D721Med (cell line): ENCODE measurements at regions not wholly inside any gene's neighbourhood (a gene's known extent, or its start where the extent isn't known, plus 50 kb on each side); places are given as distances from the start of the nearest gene placed in this dataset.

ENCODE experiments used
- DNase-seq: peaks from one replicate; pipeline ENCODE4 v3.0.0; 2011; ENCODE audit warnings: low spot score; ENCODE audit not compliant: insufficient read length
- FAIRE-seq: peaks from 2 replicates; lab custom pipeline; 2011; peaks lifted over from hg19 to GRCh38; lab: Jason Lieb, UNC
- TF ChIP-seq, protein P1 (sequence below): IDR thresholded peaks from 2 replicates; pipeline ENCODE4 v1.5.1; 2012; ENCODE audit warnings: mild to moderate bottlenecking, control low read depth; ENCODE audit not compliant: insufficient read depth; ENCODE audit errors: missing control alignments

GRCh38 chr20:40961176-40961575 is 67.4 kb upstream of the TOP1 start:
- DNase-seq (no peak), FAIRE-seq (no peak)
- TF ChIP-seq, protein P1, sequence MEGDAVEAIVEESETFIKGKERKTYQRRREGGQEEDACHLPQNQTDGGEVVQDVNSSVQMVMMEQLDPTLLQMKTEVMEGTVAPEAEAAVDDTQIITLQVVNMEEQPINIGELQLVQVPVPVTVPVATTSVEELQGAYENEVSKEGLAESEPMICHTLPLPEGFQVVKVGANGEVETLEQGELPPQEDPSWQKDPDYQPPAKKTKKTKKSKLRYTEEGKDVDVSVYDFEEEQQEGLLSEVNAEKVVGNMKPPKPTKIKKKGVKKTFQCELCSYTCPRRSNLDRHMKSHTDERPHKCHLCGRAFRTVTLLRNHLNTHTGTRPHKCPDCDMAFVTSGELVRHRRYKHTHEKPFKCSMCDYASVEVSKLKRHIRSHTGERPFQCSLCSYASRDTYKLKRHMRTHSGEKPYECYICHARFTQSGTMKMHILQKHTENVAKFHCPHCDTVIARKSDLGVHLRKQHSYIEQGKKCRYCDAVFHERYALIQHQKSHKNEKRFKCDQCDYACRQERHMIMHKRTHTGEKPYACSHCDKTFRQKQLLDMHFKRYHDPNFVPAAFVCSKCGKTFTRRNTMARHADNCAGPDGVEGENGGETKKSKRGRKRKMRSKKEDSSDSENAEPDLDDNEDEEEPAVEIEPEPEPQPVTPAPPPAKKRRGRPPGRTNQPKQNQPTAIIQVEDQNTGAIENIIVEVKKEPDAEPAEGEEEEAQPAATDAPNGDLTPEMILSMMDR, result no peak

GRCh38 chr20:40961686-40962640 is 66.7 kb upstream of the TOP1 start:
- DNase-seq (no peak), FAIRE-seq (no peak)
- TF ChIP-seq, protein P1, result no peak

- FAIRE-seq, result no peak
- TF ChIP-seq, protein P1, result peak; percentile 76
- peak; percentile 68 for DNase-seq
Observed at GRCh38 chr20:40962733-40963504, 65.7 kb upstream of the TOP1 start.

DNA sequence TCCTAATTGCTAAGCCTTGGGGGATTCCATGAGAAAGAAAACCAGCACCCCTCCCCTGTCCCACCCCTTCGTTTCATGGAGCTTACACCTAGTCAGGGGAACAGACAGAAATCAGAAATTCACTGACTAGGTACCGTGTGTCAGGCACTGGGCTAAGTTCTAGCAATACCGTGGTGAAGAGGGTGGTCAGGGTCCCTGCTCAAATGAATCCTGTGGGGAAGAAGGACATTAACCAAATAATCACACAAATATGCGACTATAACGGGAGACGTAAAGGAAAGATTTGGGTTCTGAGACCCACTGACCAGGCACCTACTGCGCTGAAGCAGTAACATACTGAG is 65.1 kb upstream of the TOP1 start:
- TF ChIP-seq, protein P1, result no peak
- FAIRE-seq (no peak), DNase-seq (no peak)

DNA sequence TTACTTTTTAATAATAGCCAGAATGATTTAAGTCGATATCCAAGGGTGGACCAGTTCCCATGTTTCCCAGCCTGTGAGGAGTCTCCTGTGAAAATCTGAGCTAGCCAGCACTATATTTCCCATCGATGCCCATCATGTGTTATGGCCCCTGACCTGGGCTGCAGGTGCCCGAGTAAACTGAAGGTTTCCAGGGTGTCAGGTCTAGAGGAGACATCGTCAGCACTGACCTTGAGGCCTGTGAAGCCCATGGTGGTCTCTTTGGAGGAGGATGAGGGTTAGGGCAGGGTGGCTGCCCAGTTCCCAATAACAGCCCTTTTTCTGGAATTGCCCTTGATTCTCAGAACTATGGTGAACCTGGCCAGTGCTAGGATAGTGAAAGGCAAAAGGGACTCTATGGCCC is 63.0 kb upstream of the TOP1 start:
- TF ChIP-seq, protein P1, result no peak
- FAIRE-seq (no peak), DNase-seq (no peak)

- FAIRE-seq, result no peak
- TF ChIP-seq, protein P1, result no peak
- DNase-seq, result no peak
Observed at GRCh38 chr20:40966103-40966502, 62.5 kb upstream of the TOP1 start.
